ENCODE measurements at regions not wholly inside any gene's neighbourhood (a gene's known extent, or its start where the extent isn't known, plus 50 kb on each side); places are given as distances from the start of the nearest gene placed in this dataset.
"Not testable (repeated sequence)": the region's sequence is repeated elsewhere in the genome, so short reads cannot be mapped to it uniquely, and the experiment has no call there.

- not testable (repeated sequence) for DNase-seq (ENCODE audit: extremely low read depth in 1 of 11, low read depth in 9 of 11, low spot score in 4 of 11)
These were observed 68.1 kb upstream of the CDON start for GRCh38 chr11:126130781-126131180.

- DNase-seq (ENCODE audit: extremely low read depth in 1 of 11, low read depth in 9 of 11, low spot score in 4 of 11), result no peak
These were observed 67.3 kb upstream of the CDON start for GRCh38 chr11:126129727-126130671.

DNA sequence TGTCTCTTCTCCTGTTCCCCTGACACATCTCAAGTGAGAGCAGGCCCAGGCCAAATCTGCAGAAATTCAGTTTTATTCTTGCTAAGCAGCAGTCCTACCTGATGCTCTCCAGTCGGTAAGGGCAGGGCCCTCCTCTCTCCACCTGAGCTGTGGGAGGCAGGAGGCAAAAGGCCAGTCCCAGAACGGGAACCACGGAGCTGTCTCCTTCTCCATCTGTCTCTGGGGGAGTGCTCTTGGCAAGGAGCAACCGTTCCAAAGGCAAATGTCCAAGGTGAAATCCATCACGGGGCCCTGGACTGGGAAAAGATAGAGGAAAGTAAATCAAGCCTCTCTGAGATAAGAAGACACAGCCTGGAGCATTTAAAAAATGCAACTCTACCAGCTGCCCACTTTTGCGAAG is 65.2 kb upstream of the CDON start:
- no peak for DNase-seq (ENCODE audit: extremely low read depth in 1 of 11, low read depth in 9 of 11, low spot score in 4 of 11)

GRCh38 chr11:126127284-126127845 is 64.7 kb upstream of the CDON start:
- no peak for DNase-seq (ENCODE audit: extremely low read depth in 1 of 11, low read depth in 9 of 11, low spot score in 4 of 11)

DNA sequence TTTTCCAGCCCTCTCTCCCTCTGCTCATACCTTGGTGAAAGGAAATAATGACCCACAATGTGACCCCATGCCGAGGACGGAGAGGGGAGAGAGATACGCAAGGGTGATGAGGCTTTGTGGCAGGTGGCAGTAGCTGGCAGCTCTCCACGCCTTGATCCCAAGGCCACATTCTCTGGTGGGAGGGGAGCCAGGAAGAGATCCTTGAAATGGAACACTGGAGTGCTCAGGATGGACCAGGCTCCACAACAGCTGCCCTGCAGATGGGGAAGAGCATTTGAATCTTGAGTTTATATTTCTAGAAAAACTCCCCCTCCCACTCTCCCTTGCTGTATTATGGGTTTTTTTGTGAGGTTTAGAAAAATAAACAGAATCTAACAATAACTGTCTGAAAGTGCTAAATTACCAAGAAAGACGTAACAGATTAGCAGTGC is 61.6 kb upstream of the CDON start:
- DNase-seq (ENCODE audit: extremely low read depth in 1 of 11, low read depth in 9 of 11, low spot score in 4 of 11), result no peak

DNA sequence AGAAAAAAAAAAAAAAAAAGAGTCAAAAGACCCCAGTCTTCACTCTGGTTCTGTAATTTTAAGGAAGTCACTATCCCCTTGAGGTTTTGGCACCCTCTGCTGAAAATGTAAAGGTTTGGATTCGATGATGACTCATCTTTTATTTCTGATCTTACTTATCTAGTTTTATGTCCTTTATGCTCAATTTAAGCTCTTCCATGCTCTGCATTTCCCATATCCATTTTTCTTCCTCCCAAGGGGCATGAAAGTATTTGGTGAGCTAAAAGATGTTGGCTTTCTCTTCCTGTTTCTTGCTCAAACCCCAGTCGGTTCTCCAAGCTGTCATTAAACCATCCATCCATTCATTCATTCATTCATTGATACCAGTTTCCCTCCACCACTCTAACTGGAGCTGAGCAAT is 61.0 kb upstream of the CDON start:
- no peak for DNase-seq (ENCODE audit: extremely low read depth in 1 of 11, low read depth in 9 of 11, low spot score in 4 of 11)

DNA sequence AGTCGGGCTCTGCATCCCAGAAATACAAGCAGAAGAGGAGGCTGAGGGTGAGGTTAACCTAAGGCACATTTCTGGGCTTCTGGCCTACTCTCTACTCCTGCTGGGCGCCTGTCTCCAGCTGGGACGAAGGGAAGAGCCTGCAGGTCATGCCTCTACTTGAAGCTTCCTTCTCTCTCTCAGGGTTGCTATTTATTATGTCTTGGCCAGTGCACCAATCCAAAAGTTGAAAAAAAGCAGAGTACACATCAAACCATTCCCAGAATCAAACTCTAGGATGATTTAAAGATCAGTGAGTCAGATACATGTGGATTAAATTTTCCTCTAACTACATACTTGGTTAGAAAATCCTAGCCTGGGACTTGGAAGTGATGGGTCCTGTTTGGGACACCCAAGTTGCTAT is 60.2 kb upstream of the CDON start:
- DNase-seq (ENCODE audit: extremely low read depth in 1 of 11, low read depth in 9 of 11, low spot score in 4 of 11), result no peak

DNA sequence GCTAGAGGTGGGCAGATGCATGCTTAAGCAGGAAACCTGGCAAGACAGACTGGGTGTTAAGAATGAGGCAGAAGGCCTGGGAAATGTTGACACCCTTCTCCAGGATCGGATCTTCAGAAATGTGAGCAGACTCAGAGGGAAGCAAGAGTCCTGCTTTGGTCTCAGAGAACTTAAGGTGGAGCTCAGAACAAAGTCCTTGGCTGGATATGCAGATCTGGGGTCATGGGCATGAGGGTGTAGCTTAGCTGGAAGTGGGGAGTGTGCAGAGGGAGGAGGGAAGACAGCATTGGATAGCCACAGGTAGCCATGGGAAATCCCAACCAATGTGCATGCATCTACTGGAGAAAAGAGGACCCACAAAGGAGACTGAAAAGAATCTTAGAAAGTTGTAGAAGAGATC is 58.6 kb upstream of the CDON start:
- DNase-seq (ENCODE audit: extremely low read depth in 1 of 11, low read depth in 9 of 11, low spot score in 4 of 11), result no peak

GRCh38 chr11:126118806-126119205 is 56.1 kb upstream of the CDON start:
- no peak for DNase-seq (ENCODE audit: extremely low read depth in 1 of 11, low read depth in 9 of 11, low spot score in 4 of 11)

- peak in 6 of 11 donors; percentile 53 to 82 (median 78) for DNase-seq (ENCODE audit: extremely low read depth in 1 of 11, low read depth in 9 of 11, low spot score in 4 of 11)
These were observed 53.2 kb upstream of the CDON start for GRCh38 chr11:126115816-126116331.

DNA sequence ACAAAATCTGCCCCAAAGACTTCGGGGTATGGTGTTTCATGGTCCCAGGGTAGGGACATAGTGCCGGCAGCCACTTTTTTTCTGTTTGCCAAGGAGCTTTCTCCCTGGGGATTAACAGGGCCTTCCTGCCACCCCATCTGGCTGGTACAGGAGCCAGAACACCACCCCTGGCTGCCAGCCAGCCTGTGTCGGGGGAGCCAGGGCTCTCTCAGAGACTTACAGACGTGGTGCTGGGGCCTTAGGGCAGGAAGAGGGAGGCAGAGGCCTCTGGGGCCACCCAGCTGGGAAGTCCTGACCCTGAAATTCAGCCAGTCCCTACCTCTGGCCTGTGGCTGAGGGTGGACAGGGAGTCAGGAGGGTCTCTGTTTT is 52.4 kb upstream of the CDON start:
- DNase-seq (ENCODE audit: extremely low read depth in 1 of 11, low read depth in 9 of 11, low spot score in 4 of 11), result no peak

- DNase-seq (ENCODE audit: extremely low read depth in 1 of 11, low read depth in 9 of 11, low spot score in 4 of 11), result no peak
These were observed 51.9 kb upstream of the CDON start for GRCh38 chr11:126114486-126115126.

GRCh38 chr11:126113963-126114362 is 51.3 kb upstream of the CDON start:
- no peak for DNase-seq (ENCODE audit: extremely low read depth in 1 of 11, low read depth in 9 of 11, low spot score in 4 of 11)

GRCh38 chr11:126113515-126113957 is 50.9 kb upstream of the CDON start:
- DNase-seq (ENCODE audit: extremely low read depth in 1 of 11, low read depth in 9 of 11, low spot score in 4 of 11), result no peak

DNA sequence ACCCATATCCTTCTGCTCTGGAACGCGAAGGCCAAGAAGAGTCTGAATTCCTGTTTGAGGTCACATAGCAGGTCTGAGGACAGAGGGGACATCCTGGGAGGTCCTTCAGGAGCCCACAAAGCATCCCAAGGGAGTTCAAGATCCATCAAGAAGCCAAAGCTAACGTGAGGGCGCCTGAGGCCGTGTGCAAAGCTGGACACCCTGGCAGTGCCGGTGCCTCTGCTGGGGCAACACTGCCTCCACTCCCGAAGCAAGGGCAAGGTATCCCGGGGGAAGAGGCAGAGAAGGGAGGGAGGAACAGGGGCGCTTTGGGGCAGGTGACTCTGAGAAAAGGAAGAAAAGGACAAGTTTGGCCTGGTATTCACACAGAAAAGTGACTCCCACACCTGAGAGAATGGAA is 50.3 kb upstream of the CDON start:
- DNase-seq (ENCODE audit: extremely low read depth in 1 of 11, low read depth in 9 of 11, low spot score in 4 of 11), result no peak

DNA sequence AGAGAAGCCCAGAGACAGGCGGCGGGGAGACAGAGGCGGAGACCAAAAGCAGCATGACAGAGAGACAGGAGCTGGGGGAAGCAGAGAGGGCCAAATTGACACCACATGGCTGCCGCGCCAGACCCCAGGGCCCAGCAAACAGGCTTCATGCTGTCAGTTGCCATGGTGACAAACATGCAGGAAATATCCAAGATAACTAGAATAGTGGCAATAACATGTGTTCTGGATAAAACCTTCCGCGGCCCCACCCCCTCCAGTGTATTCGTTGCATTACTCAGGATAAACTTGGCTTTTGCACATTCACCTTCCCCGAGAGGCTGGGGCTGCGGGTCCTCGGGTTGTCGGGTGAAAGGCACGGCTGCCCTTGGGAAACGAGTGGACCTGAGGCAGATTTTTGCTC is 49.9 kb upstream of the CDON start:
- DNase-seq (ENCODE audit: extremely low read depth in 1 of 11, low read depth in 9 of 11, low spot score in 4 of 11), result peak in 1 of 11 donors; percentile 71

Data from renal cortex interstitium (tissue), 11 donors.